Upper lobe of right lung (tissue), 1 donor: ENCODE measurements at regions not wholly inside any gene's neighbourhood (a gene's known extent, or its start where the extent isn't known, plus 50 kb on each side); places are given as distances from the start of the nearest gene placed in this dataset.
"Not testable (repeated sequence)": the region's sequence is repeated elsewhere in the genome, so short reads cannot be mapped to it uniquely, and the experiment has no call there.

Experiments used
- ATAC-seq: fragments of 200-7000 bp; cut with Tn5 transposase; one replicate; pipeline ENCODE4 v1.9.1; 2020; ENCODE audit warnings: mild to moderate bottlenecking, moderate library complexity
- DNase-seq: peaks from one replicate; pipeline ENCODE4 v3.0.0-alpha.2; 2020
- H3K27ac ChIP-seq: fragments of 200-600 bp; one replicate; pipeline ENCODE4 v1.8.0; 2022
- H3K27me3 ChIP-seq: fragments of 200-600 bp; one replicate; pipeline ENCODE4 v1.8.0; 2022; ENCODE audit warnings: mild to moderate bottlenecking
- H3K36me3 ChIP-seq: fragments of 200-600 bp; one replicate; pipeline ENCODE4 v1.8.0; 2022
- H3K4me1 ChIP-seq: fragments of 200-600 bp; one replicate; pipeline ENCODE4 v1.8.0; 2022
- H3K4me3 ChIP-seq: fragments of 200-600 bp; one replicate; pipeline ENCODE4 v1.8.0; 2022; ENCODE audit warnings: mild to moderate bottlenecking
- H3K9me3 ChIP-seq: fragments of 200-600 bp; one replicate; pipeline ENCODE4 v1.8.0; 2022
- intact Hi-C: fragments of 100-400 bp; cut with DNase I; formaldehyde crosslinking; loops from one replicate; pipeline ENCODE4 v1.11.0; 2022
- TF ChIP-seq, protein P1 (sequence below): fragments of 200-600 bp; IDR thresholded peaks from one replicate; pipeline ENCODE4 v1.8.0; 2022; ENCODE audit warnings: antibody characterized with exemption
- donor health status: DM: no; HTN: yes; CAD: no; lungs with severe emphysema.

DNA sequence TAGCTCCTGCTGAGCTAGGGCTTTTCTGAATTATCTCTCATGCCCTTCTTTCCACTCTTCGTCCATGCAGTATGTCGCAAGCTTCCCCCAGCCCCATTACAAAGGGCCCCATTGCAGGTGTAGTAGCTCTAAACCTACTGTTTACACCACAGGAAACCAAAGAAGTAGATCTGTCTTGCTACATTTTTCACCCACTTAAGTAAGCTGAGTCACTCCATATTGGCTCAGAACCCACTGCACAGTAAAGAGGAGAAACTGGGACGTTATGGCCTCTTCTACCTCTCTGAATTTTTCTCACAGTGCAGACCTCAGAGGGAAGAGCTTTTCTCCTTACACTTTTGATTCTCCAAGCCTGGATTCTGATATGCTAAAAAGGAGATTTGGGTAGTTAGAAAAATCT is 200.2 kb downstream of the SMARCA1 start:
- no peaks in the 10 kb centered on the region for H3K4me1 ChIP-seq
- H3K27ac ChIP-seq = no peak overlapping the region
- no peaks in the 10 kb centered on the region for H3K27me3 ChIP-seq
- ATAC-seq (no peak), DNase-seq (no peak)
- no peaks in the 10 kb centered on the region for H3K36me3 ChIP-seq
- TF ChIP-seq, protein P1, sequence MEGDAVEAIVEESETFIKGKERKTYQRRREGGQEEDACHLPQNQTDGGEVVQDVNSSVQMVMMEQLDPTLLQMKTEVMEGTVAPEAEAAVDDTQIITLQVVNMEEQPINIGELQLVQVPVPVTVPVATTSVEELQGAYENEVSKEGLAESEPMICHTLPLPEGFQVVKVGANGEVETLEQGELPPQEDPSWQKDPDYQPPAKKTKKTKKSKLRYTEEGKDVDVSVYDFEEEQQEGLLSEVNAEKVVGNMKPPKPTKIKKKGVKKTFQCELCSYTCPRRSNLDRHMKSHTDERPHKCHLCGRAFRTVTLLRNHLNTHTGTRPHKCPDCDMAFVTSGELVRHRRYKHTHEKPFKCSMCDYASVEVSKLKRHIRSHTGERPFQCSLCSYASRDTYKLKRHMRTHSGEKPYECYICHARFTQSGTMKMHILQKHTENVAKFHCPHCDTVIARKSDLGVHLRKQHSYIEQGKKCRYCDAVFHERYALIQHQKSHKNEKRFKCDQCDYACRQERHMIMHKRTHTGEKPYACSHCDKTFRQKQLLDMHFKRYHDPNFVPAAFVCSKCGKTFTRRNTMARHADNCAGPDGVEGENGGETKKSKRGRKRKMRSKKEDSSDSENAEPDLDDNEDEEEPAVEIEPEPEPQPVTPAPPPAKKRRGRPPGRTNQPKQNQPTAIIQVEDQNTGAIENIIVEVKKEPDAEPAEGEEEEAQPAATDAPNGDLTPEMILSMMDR = no peak
- no peak overlapping the region for H3K4me3 ChIP-seq
- no peaks in the 10 kb centered on the region for H3K9me3 ChIP-seq
- intact Hi-C loops = no loop called here

DNA sequence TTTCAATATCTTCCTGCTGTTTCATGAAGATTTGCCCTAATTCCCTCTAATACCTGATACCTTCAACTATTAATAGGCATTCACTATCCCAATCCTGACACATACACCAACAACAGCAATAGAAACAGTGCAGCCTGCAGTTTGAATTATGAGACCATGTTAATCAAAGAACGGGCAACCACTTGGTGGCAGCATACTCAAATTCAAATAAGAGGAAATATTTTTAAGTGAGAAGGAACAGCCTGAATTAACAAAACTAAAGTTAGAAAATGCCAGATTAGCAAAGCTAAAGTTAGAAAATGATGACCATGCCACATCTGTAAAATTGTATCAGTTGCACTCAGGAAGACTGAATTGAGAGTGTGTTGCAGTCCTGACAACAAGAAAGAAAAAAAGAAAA is 204.9 kb downstream of the SMARCA1 start:
- no peaks in the 10 kb centered on the region for H3K36me3 ChIP-seq
- no peak for DNase-seq
- no peak for ATAC-seq
- H3K27me3 ChIP-seq = no peaks in the 10 kb centered on the region
- no peaks in the 10 kb centered on the region for H3K4me1 ChIP-seq
- no peaks in the 10 kb centered on the region for H3K9me3 ChIP-seq
- intact Hi-C loops = no loop called here
- no peak overlapping the region for H3K27ac ChIP-seq
- TF ChIP-seq, protein P1 = no peak
- no peak overlapping the region for H3K4me3 ChIP-seq

DNA sequence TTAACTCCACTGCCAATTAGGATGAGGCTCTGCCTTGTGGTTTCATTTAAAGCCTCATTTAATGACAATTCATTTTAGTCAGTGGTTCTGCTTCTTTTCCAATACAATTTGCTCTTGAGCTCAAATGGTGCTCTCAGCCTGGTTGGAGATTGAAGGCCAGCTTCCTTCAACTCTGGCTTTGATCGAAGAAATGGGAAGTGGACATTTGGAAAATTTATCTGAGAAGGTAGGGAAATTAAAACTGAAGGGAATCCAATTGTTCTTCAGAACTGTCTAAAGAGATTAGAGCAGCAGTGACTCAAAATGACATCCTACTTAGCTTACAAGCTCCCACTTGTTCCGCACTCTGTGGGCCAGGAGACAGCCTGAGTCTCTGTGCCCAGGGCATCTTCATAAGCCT is 206.8 kb downstream of the SMARCA1 start:
- Histone ChIP-seq H3K9me3 (no peaks in the 10 kb centered on the region), H3K36me3 (no peaks in the 10 kb centered on the region), H3K27me3 (no peaks in the 10 kb centered on the region), H3K4me3 (no peak overlapping the region), H3K4me1 (no peaks in the 10 kb centered on the region), H3K27ac (no peak overlapping the region)
- ATAC-seq (no peak), DNase-seq (no peak)
- TF ChIP-seq, protein P1 = no peak
- intact Hi-C loops = no loop called here

DNA sequence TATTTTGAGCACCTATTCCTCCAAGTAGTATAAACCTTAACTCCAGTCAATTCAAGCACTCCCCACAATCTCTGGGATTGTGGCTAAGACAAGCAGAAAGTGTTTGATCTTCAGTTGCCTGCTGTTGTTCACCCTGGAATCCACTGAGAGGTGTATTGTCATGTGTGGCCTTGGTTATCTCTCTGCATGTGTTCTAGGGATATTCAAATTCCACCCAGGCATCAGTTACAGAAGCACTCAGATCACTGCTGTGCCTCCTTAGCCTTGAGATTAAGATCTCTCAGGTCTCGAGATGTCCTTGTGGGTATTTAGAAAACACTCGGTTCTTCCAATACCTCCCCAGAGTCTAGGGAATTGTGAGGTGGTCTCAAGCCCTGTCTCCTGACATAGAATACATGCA is 213.3 kb downstream of the SMARCA1 start:
- ATAC-seq = no peak
- no peaks in the 10 kb centered on the region for H3K27me3 ChIP-seq
- no peaks in the 10 kb centered on the region for H3K4me1 ChIP-seq
- no peaks in the 10 kb centered on the region for H3K9me3 ChIP-seq
- intact Hi-C loops = no loop called here
- H3K27ac ChIP-seq = no peak overlapping the region
- H3K36me3 ChIP-seq = no peaks in the 10 kb centered on the region
- no peak for DNase-seq
- H3K4me3 ChIP-seq = no peak overlapping the region
- TF ChIP-seq, protein P1 = no peak

DNA sequence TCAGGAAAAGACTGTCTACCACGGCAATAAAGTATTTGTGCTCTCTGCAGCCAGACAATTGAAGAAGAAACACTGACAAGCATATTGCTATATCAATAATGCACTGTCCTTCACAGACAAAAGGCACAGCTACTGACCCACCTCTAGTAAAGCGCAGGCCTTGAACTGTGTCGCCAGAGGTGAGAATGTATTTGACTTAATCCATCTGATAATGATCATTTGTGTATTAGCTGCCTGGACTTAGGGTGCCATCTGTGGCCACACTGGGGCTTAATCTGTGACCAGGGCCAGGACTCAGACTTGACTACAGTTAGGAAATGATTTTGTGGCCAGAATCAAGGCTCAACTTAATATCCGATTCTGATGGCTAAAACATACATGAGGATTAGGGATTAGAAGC is 260.4 kb downstream of the SMARCA1 start:
- intact Hi-C loops = no loop called here
- DNase-seq = no peak
- no peak for ATAC-seq
- H3K36me3 ChIP-seq = no peaks in the 10 kb centered on the region
- H3K4me3 ChIP-seq = no peak overlapping the region
- H3K27ac ChIP-seq = no peak overlapping the region
- H3K27me3 ChIP-seq = no peaks in the 10 kb centered on the region
- H3K4me1 ChIP-seq = no peaks in the 10 kb centered on the region
- H3K9me3 ChIP-seq = no peaks in the 10 kb centered on the region
- TF ChIP-seq, protein P1 = no peak

DNA sequence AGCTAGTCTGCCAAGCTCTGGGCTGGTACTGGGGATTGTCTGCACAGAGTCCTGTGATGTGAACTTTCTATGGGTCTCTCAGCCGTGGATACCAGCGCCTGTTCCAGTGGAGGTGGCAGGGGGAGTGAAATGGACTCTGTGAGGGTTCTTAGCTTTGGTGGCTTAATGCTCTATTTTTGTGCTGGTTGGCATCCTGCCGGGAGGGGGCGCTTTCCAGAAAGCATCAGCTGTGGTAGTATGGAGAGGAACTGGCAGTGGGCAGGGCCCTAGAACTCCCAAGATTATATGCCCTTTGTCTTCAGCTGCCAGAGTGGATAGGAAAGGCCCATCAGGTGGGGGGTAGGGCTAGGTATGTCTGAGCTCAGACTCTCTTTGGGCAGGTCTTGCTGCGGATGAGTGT is 267.8 kb downstream of the SMARCA1 start:
- intact Hi-C loops = not testable (repeated sequence)

More for the DNA sequence above, 267.8 kb downstream of the SMARCA1 start:
- H3K9me3 ChIP-seq, H3K4me1 ChIP-seq, H3K27me3 ChIP-seq, DNase-seq, H3K36me3 ChIP-seq, ATAC-seq, H3K27ac ChIP-seq, H3K4me3 ChIP-seq: not testable (repeated sequence)
